ENCODE measurements at regions not wholly inside any gene's neighbourhood (a gene's known extent, or its start where the extent isn't known, plus 50 kb on each side); places are given as distances from the start of the nearest gene placed in this dataset.
"Not testable (repeated sequence)": the region's sequence is repeated elsewhere in the genome, so short reads cannot be mapped to it uniquely, and the experiment has no call there.

- Histone ChIP-seq H3K4me1 (replicated peaks in 1 of 2) (peaks cover 11 to 14% of the 10 kb centered on the region in 2 donors), H3K4me3 (peak overlapping the region in 2 of 5 donors; percentile 36 to 37), H3K27ac (peak overlapping the region in 1 of 2 donors; percentile 79)
- WGBS, 10 experiments, result 0 to 58% (median 43%) methylated on average over 1 to 3 of the region's 6 CpGs; no CpG with 5 or more reads in 7 of the 10 experiments
- in situ Hi-C loops (cut with MboI; ENCODE audit: low pct_unique_long_range_greater_than_20kb in 2 of 9, low sequenced_read_pairs in 9 of 9, unreplicated experiment in 9 of 9), result not testable (repeated sequence)
- peak in 7 of 8 experiments; percentile 29 to 65 (median 47) for ATAC-seq (replicated peaks in 6 of 8)
Observed at GRCh38 chr11:89589413-89589812, 98.2 kb upstream of the NOX4 start.

- 0 to 66% (median 16%) methylated on average over 1 to 3 of the region's 5 CpGs; no CpG with 5 or more reads in 4 of the 10 experiments for WGBS, 10 experiments
- in situ Hi-C loops (cut with MboI; ENCODE audit: low pct_unique_long_range_greater_than_20kb in 2 of 9, low sequenced_read_pairs in 9 of 9, unreplicated experiment in 9 of 9), result not testable (repeated sequence)
Observed at GRCh38 chr11:89590008-89590632, 98.9 kb upstream of the NOX4 start.

GRCh38 chr11:89601263-89601662 lies 108.8 kb upstream of the TRIM77 start:
- WGBS, 10 experiments, result 100% methylated on average over 1 of the region's 1 CpG; no CpG with 5 or more reads in 8 of the 10 experiments
- ATAC-seq (replicated peaks in 6 of 8); H3K4me3 ChIP-seq; H3K4me1 ChIP-seq (replicated peaks in 1 of 2); H3K27ac ChIP-seq: not testable (repeated sequence)
- in situ Hi-C loops (cut with MboI; ENCODE audit: low pct_unique_long_range_greater_than_20kb in 2 of 9, low sequenced_read_pairs in 9 of 9, unreplicated experiment in 9 of 9), result loop anchor here in 1 of 9 experiments (25.0 kb wide), 1 partner anchor 264 kb away; no protein-coding TSS in a partner anchor

More at GRCh38 chr11:89590008-89590632, 98.9 kb upstream of the NOX4 start:
- peak overlapping the region in 1 of 2 donors; percentile 79 for H3K27ac ChIP-seq
- H3K4me3 ChIP-seq, result peak overlapping the region in 2 of 5 donors; percentile 18 to 36
- H3K4me1 ChIP-seq (replicated peaks in 1 of 2), result peaks cover 8 to 10% of the 10 kb centered on the region in 2 donors
- peak; percentile 82 to 95 (median 88) for ATAC-seq (replicated peaks in 6 of 8)

DNA sequence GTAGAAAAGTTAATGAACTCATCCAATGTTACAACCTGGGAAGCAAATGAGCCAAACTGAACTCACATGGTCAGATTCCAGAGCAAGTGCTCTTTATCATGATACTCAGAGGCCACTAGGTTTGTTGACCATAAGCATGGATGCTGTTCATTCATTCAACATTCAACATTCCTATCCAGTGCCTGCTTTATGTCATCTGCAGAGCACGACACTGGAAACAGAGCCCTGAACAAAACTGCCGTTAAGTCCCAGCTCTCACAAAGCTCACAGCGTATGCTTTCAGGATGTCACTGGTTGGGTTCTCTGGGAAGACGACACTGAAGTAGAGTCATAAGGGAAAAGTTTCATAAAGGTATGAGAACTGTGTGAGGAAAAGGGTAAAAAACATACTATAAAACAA lies 105.8 kb upstream of the TRIM77 start:
- WGBS, 10 experiments, result 42 to 100% (median 91%) methylated on average over 1 to 4 of the region's 4 CpGs; no CpG with 5 or more reads in 2 of the 10 experiments
- Histone ChIP-seq H3K4me1 (replicated peaks in 1 of 2) (no peaks in the 10 kb centered on the region), H3K4me3 (no peak overlapping the region), H3K27ac (no peak overlapping the region)
- no peak for ATAC-seq (replicated peaks in 6 of 8)
- in situ Hi-C loops (cut with MboI; ENCODE audit: low pct_unique_long_range_greater_than_20kb in 2 of 9, low sequenced_read_pairs in 9 of 9, unreplicated experiment in 9 of 9), result loop anchor here in 1 of 9 experiments (25.0 kb wide), 1 partner anchor 267 kb away; no protein-coding TSS in a partner anchor

DNA sequence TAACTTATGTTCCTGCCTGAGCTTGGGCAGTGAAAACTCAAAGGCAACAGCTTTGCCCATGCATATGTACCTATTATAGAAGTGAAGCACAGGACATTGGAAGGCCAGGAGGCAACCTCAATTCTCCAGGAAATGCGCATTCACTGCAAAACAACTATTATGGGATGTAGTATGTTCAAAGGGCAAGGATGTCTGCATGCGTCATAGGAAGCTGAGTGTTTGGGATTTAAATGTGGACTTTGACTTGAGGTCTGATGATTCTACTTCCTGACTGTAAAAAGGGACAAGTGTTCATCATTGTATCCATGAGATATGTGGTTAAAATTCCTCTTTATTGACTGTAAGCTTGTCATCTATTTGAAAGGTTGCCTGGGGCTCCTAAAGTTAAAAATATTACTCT lies 103.3 kb upstream of the TRIM77 start:
- not testable (repeated sequence) for H3K4me3 ChIP-seq; H3K4me1 ChIP-seq (replicated peaks in 1 of 2); H3K27ac ChIP-seq
- WGBS, 10 experiments, result 0 to 90% (median 85%) methylated on average over 1 to 2 of the region's 2 CpGs; no CpG with 5 or more reads in 5 of the 10 experiments
- ATAC-seq (replicated peaks in 6 of 8), result peak in 6 of 8 experiments; percentile 40 to 90 (median 80)
- in situ Hi-C loops (cut with MboI; ENCODE audit: low pct_unique_long_range_greater_than_20kb in 2 of 9, low sequenced_read_pairs in 9 of 9, unreplicated experiment in 9 of 9), result loop anchor here in 1 of 9 experiments (25.0 kb wide), 1 partner anchor 270 kb away; no protein-coding TSS in a partner anchor

- in situ Hi-C loops (cut with MboI; ENCODE audit: low pct_unique_long_range_greater_than_20kb in 2 of 9, low sequenced_read_pairs in 9 of 9, unreplicated experiment in 9 of 9), result loop anchor here in 1 of 9 experiments (25.0 kb wide), 1 partner anchor 270 kb away; no protein-coding TSS in a partner anchor
- ATAC-seq (replicated peaks in 6 of 8), result peak in 1 of 8 experiments; percentile 8
- 43 to 90% (median 81%) methylated on average over 2 to 5 of the region's 7 CpGs; no CpG with 5 or more reads in 3 of the 10 experiments for WGBS, 10 experiments
- not testable (repeated sequence) for H3K4me1 ChIP-seq (replicated peaks in 1 of 2); H3K4me3 ChIP-seq; H3K27ac ChIP-seq
Observed at GRCh38 chr11:89607497-89607896, 102.6 kb upstream of the TRIM77 start.

- Histone ChIP-seq H3K4me3 (no peak overlapping the region), H3K4me1 (replicated peaks in 1 of 2) (no peaks in the 10 kb centered on the region), H3K27ac (no peak overlapping the region)
- WGBS, 10 experiments, result 0 to 100% (median 17%) methylated on average over 1 to 2 of the region's 4 CpGs; no CpG with 5 or more reads in 5 of the 10 experiments
- ATAC-seq (replicated peaks in 6 of 8), result peak in 3 of 8 experiments; percentile 31 to 81 (median 50)
- in situ Hi-C loops (cut with MboI; ENCODE audit: low pct_unique_long_range_greater_than_20kb in 2 of 9, low sequenced_read_pairs in 9 of 9, unreplicated experiment in 9 of 9), result loop anchor here in 1 of 9 experiments (25.0 kb wide), 1 partner anchor 271 kb away; no protein-coding TSS in a partner anchor
Observed at GRCh38 chr11:89608234-89608966, 101.7 kb upstream of the TRIM77 start.

DNA sequence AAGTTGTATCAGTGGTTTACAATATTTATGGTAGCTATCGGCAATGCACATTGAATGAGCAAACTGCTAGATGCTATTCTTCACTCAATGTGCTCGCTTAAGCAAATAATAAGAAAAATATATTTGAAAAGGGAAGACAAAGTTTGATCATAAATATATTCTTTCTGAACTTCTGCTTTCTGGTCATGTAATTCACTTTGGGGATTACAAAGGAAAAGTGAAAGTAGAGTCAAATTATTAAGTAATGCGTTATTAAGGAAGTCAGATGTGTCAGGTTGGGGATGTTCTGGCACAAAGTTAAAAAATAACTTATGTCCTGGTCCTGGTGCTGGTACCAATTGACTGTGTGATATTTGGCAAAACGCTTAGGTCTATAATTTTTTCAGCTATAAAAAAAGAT lies 98.0 kb upstream of the TRIM77 start:
- no peak for ATAC-seq (replicated peaks in 6 of 8)
- in situ Hi-C loops (cut with MboI; ENCODE audit: low pct_unique_long_range_greater_than_20kb in 2 of 9, low sequenced_read_pairs in 9 of 9, unreplicated experiment in 9 of 9), result loop anchor here in 1 of 9 experiments (25.0 kb wide), 1 partner anchor 275 kb away; no protein-coding TSS in a partner anchor
- WGBS, 10 experiments, result 69 to 97% (median 91%) methylated on average over 3 to 4 of the region's 4 CpGs; no CpG with 5 or more reads in 1 of the 10 experiments
- H3K4me3 ChIP-seq, result no peak overlapping the region
- H3K4me1 ChIP-seq (replicated peaks in 1 of 2), result peaks cover 4 to 6% of the 10 kb centered on the region in 2 donors
- H3K27ac ChIP-seq, result no peak overlapping the region

DNA sequence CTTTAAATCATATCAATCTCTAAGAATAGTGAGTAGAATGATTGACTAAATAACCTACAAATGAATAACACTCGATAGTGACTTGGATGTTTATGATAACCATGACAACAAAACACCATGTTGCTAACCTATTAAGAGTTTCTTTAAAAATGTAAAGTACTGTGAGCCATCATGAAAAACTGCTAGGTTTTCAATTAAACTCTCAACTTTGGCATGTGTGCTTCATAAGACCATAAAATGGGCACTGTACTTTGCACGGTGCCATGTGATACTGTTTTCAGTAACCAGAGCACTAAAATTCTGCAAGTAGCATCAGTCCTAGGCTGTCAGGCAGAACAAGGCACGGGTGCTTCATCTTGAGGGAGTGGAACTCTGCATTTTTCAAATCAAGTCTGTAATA lies 96.2 kb upstream of the TRIM77 start:
- ATAC-seq (replicated peaks in 6 of 8), result peak in 1 of 8 experiments; percentile 9
- in situ Hi-C loops (cut with MboI; ENCODE audit: low pct_unique_long_range_greater_than_20kb in 2 of 9, low sequenced_read_pairs in 9 of 9, unreplicated experiment in 9 of 9), result loop anchor here in 1 of 9 experiments (25.0 kb wide), 1 partner anchor 277 kb away; no protein-coding TSS in a partner anchor
- Histone ChIP-seq H3K27ac (no peak overlapping the region), H3K4me1 (replicated peaks in 1 of 2) (peaks cover 4 to 6% of the 10 kb centered on the region in 2 donors), H3K4me3 (no peak overlapping the region)
- WGBS, 10 experiments, result 17 to 100% (median 87%) methylated on average over 1 to 3 of the region's 3 CpGs; no CpG with 5 or more reads in 2 of the 10 experiments

DNA sequence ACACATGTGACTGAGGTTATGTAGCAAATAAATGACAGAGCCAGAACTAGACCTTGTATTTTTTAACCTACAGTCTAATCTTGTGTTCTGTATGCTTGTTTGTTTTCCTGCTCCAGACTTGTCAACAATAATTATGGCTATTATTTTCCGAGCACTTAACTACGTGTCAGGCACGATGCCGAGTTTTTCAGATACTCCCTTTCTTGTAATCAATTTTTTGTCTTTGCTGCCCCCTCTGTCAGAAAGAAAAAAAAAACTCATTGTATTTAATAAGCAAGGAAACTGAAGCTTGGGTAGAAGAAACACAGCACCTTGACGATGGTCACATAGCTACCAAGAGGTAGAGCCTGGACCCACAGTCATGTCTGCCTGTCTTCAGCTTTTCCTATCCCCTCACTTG lies 95.7 kb upstream of the TRIM77 start:
- not testable (repeated sequence) for H3K4me3 ChIP-seq; H3K4me1 ChIP-seq (replicated peaks in 1 of 2); H3K27ac ChIP-seq
- ATAC-seq (replicated peaks in 6 of 8), result peak in 2 of 8 experiments; percentile 20 to 26
- in situ Hi-C loops (cut with MboI; ENCODE audit: low pct_unique_long_range_greater_than_20kb in 2 of 9, low sequenced_read_pairs in 9 of 9, unreplicated experiment in 9 of 9), result loop anchor here in 1 of 9 experiments (25.0 kb wide), 1 partner anchor 277 kb away; no protein-coding TSS in a partner anchor
- WGBS, 10 experiments, result 0 to 90% (median 66%) methylated on average over 1 to 5 of the region's 5 CpGs; no CpG with 5 or more reads in 1 of the 10 experiments

DNA sequence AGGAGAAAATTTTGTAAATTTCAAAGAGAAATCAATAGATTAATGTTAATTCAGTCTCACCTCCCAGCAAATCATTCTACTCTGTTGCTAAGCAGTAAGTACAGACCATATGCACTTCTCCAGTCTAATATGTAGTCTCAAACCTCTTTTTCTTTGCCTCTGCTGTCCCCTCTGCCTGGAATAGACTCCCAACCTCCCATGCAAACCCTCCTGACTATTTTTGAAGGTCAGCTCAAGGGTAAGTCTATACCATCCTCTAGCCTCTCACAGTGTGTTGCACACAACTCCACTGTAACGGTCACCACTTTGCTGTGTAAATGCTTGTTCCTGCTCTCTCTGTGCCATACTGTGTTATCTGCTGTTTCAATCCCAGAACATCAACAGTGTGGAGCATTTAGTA lies 94.5 kb upstream of the TRIM77 start:
- H3K4me3 ChIP-seq; H3K27ac ChIP-seq; H3K4me1 ChIP-seq (replicated peaks in 1 of 2): not testable (repeated sequence)
- WGBS, 10 experiments, result 80 to 100% (median 83%) methylated on average over 1 of the region's 1 CpG; no CpG with 5 or more reads in 7 of the 10 experiments
- in situ Hi-C loops (cut with MboI; ENCODE audit: low pct_unique_long_range_greater_than_20kb in 2 of 9, low sequenced_read_pairs in 9 of 9, unreplicated experiment in 9 of 9), result loop anchor here in 1 of 9 experiments (25.0 kb wide), 1 partner anchor 278 kb away; no protein-coding TSS in a partner anchor
- peak in 7 of 8 experiments; percentile 15 to 74 (median 55) for ATAC-seq (replicated peaks in 6 of 8)

DNA sequence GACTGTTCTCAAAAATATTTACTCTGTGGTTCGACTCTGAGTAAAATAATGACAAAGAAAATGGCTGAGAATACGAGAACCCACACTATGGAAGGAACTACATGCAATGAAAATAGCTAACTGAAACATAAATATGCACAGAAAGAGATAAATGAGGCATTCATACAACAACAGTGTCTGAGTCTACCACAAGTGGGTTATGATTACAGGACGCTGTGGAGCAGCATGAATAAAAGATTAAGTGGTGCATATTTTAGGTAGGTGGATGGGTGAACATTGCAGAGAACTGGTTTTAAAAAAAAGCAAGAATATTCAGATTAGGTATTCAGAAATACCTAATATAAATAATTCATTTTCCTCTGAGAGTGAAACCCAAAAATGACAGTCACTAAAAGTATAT lies 93.9 kb upstream of the TRIM77 start:
- in situ Hi-C loops (cut with MboI; ENCODE audit: low pct_unique_long_range_greater_than_20kb in 2 of 9, low sequenced_read_pairs in 9 of 9, unreplicated experiment in 9 of 9), result loop anchor here in 1 of 9 experiments (25.0 kb wide), 1 partner anchor 279 kb away; no protein-coding TSS in a partner anchor
- not testable (repeated sequence) for H3K27ac ChIP-seq
- ATAC-seq (replicated peaks in 6 of 8), result peak in 5 of 8 experiments; percentile 39 to 84 (median 75)

More for the DNA sequence above, 93.9 kb upstream of the TRIM77 start:
- H3K4me1 ChIP-seq (replicated peaks in 1 of 2); H3K4me3 ChIP-seq: not testable (repeated sequence)
- WGBS, 10 experiments, result 0 to 86% (median 33%) methylated on average over 1 to 3 of the region's 3 CpGs; no CpG with 5 or more reads in 3 of the 10 experiments
